GM12875 (cell line): ENCODE measurements at regions not wholly inside any gene's neighbourhood (a gene's known extent, or its start where the extent isn't known, plus 50 kb on each side); places are given as distances from the start of the nearest gene placed in this dataset.
"Not testable (repeated sequence)": the region's sequence is repeated elsewhere in the genome, so short reads cannot be mapped to it uniquely, and the experiment has no call there.

ENCODE experiments used
- H3K4me3 ChIP-seq: one replicate; pipeline ENCODE4 v1.5.1; 2011; ENCODE audit warnings: low read depth, low read length, control low read depth
- CTCF ChIP-seq: IDR thresholded peaks from 2 replicates; pipeline ENCODE4 v1.5.1; 2011; ENCODE audit warnings: low read depth, mild to moderate bottlenecking, control low read depth, inconsistent platforms, low read length, moderate library complexity, borderline replicate concordance; ENCODE audit not compliant: insufficient read depth

- no peak for TF ChIP-seq CTCF
- H3K4me3 ChIP-seq, result no peak overlapping the region
Observed at GRCh38 chr5:91794455-91794854, 411.3 kb upstream of the ARRDC3 start.

GRCh38 chr5:91787718-91788117 is 404.6 kb upstream of the ARRDC3 start:
- H3K4me3 ChIP-seq, result no peak overlapping the region
- no peak for TF ChIP-seq CTCF

GRCh38 chr5:91777671-91778070 is 394.6 kb upstream of the ARRDC3 start:
- no peak for TF ChIP-seq CTCF
- no peak overlapping the region for H3K4me3 ChIP-seq

GRCh38 chr5:91776249-91776648 is 393.1 kb upstream of the ARRDC3 start:
- no peak for TF ChIP-seq CTCF

GRCh38 chr5:91770400-91770799 is 387.3 kb upstream of the ARRDC3 start:
- H3K4me3 ChIP-seq, result no peak overlapping the region
- TF ChIP-seq CTCF, result no peak

More at GRCh38 chr5:91776249-91776648, 393.1 kb upstream of the ARRDC3 start:
- H3K4me3 ChIP-seq, result no peak overlapping the region

GRCh38 chr5:91757383-91757782 is 374.3 kb upstream of the ARRDC3 start:
- not testable (repeated sequence) for H3K4me3 ChIP-seq

- H3K4me3 ChIP-seq, result no peak overlapping the region
- no peak for TF ChIP-seq CTCF
Observed at GRCh38 chr5:91754990-91755389, 371.9 kb upstream of the ARRDC3 start.

GRCh38 chr5:91744470-91744869 is 361.4 kb upstream of the ARRDC3 start:
- not testable (repeated sequence) for H3K4me3 ChIP-seq
